ENCODE measurements at regions not wholly inside any gene's neighbourhood (a gene's known extent, or its start where the extent isn't known, plus 50 kb on each side); places are given as distances from the start of the nearest gene placed in this dataset.

GRCh38 chr1:181148636-181149035, 60.1 kb downstream of the IER5 start:
- TF ChIP-seq CTCF (IDR thresholded peaks at IDR 0.05) (no peak), POLR2A (IDR thresholded peaks at IDR 0.05) (no peak)

Data from thyroid gland (tissue), 4 donors.